ENCODE measurements at regions not wholly inside any gene's neighbourhood (a gene's known extent, or its start where the extent isn't known, plus 50 kb on each side); places are given as distances from the start of the nearest gene placed in this dataset.

DNA sequence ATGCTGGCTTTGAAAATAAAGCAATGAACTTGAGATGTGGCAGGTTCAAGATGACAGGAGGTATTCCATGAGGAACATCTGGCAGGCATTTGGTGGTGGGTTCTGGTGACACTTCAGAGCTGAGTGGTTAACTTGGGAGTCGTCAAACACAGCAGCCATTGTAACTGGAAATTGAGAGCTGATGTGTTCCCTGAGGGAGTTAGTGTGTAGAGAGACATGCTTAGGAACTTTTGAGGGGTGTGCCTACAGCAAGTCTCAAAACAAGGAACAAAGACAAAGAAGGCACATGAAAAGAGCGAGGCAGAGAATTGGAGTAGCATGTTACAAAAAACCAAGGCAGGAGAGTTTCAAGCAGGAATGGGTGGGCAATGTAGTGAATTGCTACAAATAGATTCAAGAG, 53.9 kb upstream of the KL start:
- TF ChIP-seq, protein P1, sequence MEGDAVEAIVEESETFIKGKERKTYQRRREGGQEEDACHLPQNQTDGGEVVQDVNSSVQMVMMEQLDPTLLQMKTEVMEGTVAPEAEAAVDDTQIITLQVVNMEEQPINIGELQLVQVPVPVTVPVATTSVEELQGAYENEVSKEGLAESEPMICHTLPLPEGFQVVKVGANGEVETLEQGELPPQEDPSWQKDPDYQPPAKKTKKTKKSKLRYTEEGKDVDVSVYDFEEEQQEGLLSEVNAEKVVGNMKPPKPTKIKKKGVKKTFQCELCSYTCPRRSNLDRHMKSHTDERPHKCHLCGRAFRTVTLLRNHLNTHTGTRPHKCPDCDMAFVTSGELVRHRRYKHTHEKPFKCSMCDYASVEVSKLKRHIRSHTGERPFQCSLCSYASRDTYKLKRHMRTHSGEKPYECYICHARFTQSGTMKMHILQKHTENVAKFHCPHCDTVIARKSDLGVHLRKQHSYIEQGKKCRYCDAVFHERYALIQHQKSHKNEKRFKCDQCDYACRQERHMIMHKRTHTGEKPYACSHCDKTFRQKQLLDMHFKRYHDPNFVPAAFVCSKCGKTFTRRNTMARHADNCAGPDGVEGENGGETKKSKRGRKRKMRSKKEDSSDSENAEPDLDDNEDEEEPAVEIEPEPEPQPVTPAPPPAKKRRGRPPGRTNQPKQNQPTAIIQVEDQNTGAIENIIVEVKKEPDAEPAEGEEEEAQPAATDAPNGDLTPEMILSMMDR (conservative IDR thresholded peaks at IDR 0.05; ENCODE audit: low read length): no peak
- TF ChIP-seq EZH2phosphoT487 (IDR thresholded peaks at IDR 0.05; ENCODE audit: borderline replicate concordance): no peak
